LNCaP clone FGC (cell line): ENCODE measurements at regions not wholly inside any gene's neighbourhood (a gene's known extent, or its start where the extent isn't known, plus 50 kb on each side); places are given as distances from the start of the nearest gene placed in this dataset.

Experiments
- DNase-seq: peaks from one replicate; pipeline ENCODE4 v3.0.0-alpha.2; 2011; ENCODE audit warnings: low read depth
- H3K4me3 ChIP-seq: 2 replicates; pipeline ENCODE4 v1.5.1; 2011; ENCODE audit warnings: mild to moderate bottlenecking, low read depth, low read length, control low read depth
- TF ChIP-seq, protein P1 (sequence below): IDR thresholded peaks from 2 replicates; pipeline ENCODE4 v1.5.1; 2012; ENCODE audit warnings: mild to moderate bottlenecking; ENCODE audit not compliant: control insufficient read depth, insufficient read depth; ENCODE audit errors: extremely low read depth

DNA sequence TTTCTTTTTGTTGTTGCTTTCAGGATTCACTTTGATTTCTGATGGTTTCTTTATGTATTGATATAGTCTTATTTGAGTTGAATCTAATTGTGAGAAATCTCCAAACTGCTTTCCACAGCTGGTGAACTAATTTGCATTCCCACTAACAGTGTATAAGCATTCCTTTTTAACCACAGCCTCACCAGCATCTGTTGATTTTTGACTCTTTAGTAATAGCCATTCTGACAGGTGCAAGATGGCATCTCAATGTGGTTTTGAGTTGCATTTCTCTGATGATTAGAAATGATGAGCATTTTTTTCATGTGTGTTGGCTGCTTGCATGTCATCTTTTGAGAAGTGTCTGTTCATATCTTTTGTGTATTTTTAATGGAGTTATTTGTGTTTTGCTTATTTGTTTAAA, 1023.1 kb downstream of the SH3BGRL start:
- no peak for DNase-seq
- TF ChIP-seq, protein P1, sequence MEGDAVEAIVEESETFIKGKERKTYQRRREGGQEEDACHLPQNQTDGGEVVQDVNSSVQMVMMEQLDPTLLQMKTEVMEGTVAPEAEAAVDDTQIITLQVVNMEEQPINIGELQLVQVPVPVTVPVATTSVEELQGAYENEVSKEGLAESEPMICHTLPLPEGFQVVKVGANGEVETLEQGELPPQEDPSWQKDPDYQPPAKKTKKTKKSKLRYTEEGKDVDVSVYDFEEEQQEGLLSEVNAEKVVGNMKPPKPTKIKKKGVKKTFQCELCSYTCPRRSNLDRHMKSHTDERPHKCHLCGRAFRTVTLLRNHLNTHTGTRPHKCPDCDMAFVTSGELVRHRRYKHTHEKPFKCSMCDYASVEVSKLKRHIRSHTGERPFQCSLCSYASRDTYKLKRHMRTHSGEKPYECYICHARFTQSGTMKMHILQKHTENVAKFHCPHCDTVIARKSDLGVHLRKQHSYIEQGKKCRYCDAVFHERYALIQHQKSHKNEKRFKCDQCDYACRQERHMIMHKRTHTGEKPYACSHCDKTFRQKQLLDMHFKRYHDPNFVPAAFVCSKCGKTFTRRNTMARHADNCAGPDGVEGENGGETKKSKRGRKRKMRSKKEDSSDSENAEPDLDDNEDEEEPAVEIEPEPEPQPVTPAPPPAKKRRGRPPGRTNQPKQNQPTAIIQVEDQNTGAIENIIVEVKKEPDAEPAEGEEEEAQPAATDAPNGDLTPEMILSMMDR = no peak
- H3K4me3 ChIP-seq = no peak overlapping the region

DNA sequence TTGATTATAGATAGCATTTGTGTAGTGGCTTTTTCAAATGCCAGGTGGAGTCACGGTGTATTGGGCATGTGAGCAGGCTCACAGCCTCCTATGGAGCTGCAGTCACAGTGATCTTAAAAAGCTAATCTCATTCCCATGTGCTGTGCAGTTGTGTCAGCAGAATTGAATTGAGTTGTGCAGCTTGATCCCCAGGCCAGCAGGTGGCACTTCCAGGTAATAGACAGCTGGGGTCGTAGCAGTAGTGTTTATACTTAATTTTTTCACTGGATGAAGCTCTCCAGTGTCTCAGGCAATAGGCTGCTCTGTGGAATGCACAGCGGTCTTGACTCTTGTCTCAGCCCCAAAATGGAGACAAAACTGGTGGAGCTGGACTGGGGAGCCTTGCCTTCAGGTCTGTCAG, 1028.1 kb downstream of the SH3BGRL start:
- H3K4me3 ChIP-seq = no peak overlapping the region
- TF ChIP-seq, protein P1 = peak; percentile 42
- no peak for DNase-seq

DNA sequence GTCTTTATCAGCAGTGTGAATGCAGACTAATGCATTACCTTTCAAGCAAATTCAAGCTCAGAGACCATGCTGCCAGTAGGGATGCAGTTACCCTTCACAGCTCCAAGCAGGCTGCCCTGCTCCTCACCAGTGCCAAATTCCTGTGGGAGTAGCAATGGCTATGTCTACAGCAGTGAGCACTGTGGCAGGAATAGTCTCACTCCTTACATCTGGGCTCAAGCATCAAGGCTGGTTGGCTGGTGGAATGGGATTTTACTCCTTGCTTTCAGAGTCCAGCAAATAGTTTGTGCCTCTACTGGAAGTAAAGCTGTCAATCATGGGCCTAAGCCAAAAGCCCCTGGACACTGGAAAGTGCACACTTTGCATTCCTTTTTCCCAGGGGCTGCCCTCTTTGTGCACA, 1030.8 kb downstream of the SH3BGRL start:
- H3K4me3 ChIP-seq = no peak overlapping the region
- TF ChIP-seq, protein P1 = no peak
- no peak for DNase-seq

DNA sequence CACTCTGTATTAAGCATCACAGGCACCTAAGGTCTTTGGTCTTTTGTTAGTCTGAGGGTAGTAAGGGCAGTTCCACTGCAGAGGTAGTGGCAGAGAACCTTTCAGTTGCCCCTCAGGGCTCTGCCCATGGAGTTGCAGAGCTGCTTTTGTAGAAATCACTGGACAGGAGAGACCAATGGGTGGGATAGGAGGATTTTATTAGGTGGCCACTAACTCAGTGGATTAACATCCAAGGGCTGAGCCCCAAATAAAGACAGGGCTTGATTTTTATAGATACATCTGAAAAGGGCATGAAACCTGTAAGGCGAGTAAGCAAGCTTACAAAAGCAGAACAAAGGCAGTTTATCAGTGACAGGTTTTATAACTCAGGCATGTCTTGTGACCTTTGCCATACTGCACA, 1035.4 kb downstream of the SH3BGRL start:
- no peak for DNase-seq
- no peak overlapping the region for H3K4me3 ChIP-seq
- TF ChIP-seq, protein P1 = no peak
